HG02852 (cell line): ENCODE measurements at regions not wholly inside any gene's neighbourhood (a gene's known extent, or its start where the extent isn't known, plus 50 kb on each side); places are given as distances from the start of the nearest gene placed in this dataset.
"Not testable (repeated sequence)": the region's sequence is repeated elsewhere in the genome, so short reads cannot be mapped to it uniquely, and the experiment has no call there.

ENCODE experiments used
- ATAC-seq: cut with Tn5 transposase; IDR thresholded peaks from one replicate; pipeline ENCODE4 v1.9.1; 2021; ENCODE audit warnings: mild to moderate bottlenecking, moderate library complexity; ENCODE audit not compliant: unreplicated experiment

DNA sequence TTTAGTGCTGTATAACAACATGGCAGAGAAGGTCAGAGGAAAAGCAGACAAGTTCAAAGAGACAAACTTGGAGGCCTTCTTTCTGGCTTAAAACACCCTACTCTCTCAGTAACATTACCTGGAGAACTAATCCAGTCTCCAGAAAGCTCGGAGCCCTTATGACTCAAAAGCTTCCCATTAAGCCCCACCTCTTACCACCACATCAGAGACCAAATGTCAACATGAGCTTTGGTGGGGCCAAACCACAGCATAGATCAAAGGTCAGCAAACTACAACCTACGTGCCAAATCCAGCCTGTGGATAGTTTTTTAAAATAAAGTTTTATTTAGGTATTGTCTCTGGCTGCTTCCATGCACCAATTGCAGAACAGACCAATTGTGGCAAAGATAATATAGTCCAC is 589.9 kb downstream of the DNAH5 start:
- no peak for ATAC-seq

- ATAC-seq: no peak
These were observed 593.7 kb downstream of the DNAH5 start for GRCh38 chr5:13350767-13351166.

GRCh38 chr5:13348568-13348967 is 595.9 kb downstream of the DNAH5 start:
- ATAC-seq: no peak

- ATAC-seq: no peak
These were observed 598.1 kb downstream of the DNAH5 start for GRCh38 chr5:13346401-13346800.

GRCh38 chr5:13339093-13339492 is 605.4 kb downstream of the DNAH5 start:
- no peak for ATAC-seq

- not testable (repeated sequence) for ATAC-seq
These were observed 609.5 kb downstream of the DNAH5 start for GRCh38 chr5:13335026-13335425.

DNA sequence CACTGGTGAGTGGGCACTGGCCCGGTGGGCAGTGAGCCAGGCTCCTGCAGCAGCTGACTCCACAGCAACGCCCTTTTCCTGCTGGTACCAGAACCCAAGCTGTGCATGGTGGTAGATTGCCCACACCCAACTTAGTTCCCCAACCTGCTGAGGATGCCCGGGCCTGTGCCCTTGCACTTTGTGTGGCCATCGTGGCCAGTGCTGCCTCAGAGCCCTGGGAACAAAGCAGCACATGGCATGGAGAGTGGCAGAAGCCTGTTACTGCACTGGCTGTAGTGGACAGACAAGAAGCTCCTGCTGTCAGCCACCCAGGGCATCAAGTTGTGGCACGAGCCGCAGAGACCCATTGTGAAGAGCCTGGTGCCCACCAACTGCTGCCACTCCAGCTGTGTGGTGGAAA is 612.9 kb downstream of the DNAH5 start:
- ATAC-seq: no peak

GRCh38 chr5:13328316-13328715 is 616.2 kb downstream of the DNAH5 start:
- ATAC-seq: no peak

- ATAC-seq: no peak
These were observed 618.7 kb downstream of the DNAH5 start for GRCh38 chr5:13325765-13326164.

DNA sequence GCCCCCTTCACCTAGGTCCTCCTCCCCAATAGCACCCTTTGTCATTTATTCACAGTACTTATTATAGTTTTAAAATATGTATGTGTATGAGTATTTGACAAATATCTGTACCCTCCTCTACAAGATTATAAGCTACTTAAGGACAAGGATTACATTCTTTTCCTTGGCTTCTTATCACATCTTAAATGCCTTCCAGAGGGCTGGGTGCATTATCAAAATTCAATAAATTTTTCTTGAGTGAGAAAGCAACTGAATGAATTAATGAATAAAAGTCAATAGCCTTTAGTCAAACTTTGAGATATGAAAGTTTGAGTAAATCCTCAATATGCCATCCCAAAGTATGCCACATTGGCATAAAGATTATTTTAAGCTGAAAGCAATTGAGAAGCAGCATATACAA is 621.7 kb downstream of the DNAH5 start:
- ATAC-seq: no peak

DNA sequence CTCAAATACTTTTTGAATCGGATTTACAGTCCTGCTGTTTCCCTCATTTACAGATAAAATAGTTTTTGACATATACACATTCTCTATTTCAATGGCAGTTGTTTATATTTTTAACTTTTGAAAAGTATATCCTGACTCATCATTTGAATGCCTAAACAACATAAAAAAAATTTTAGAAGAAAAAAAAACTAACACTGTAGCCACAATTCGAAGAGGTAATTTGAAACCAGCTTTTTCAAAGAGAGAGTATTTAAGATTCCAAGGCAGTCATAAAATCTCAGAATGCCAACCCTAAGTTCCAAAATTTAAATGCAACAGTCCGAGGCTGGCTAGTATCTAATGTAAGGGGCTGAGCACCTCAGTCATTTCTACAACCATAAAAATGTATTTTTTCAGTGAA is 626.8 kb downstream of the DNAH5 start:
- ATAC-seq: no peak

GRCh38 chr5:13316176-13316575 is 628.3 kb downstream of the DNAH5 start:
- no peak for ATAC-seq

DNA sequence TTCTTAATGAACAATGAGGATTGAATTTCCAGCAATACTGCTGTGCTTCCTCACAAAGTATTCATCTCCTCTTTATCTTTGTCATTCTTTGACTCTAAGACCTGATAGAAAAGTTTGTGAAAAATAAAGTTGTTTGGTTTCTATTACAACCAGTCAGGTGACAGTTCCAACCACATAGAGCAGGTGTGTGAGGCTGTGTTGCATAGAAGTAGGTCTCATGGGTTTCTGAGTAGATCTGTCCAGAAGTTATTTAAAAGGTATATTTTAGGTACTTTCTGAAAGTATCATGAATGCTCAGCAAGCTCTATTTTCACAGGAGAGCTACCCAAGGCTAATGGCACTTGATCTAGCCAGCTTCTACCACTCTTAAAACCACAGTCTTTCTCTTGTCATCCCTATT is 637.0 kb downstream of the DNAH5 start:
- ATAC-seq: no peak

GRCh38 chr5:13303445-13303844 is 641.0 kb downstream of the DNAH5 start:
- no peak for ATAC-seq

DNA sequence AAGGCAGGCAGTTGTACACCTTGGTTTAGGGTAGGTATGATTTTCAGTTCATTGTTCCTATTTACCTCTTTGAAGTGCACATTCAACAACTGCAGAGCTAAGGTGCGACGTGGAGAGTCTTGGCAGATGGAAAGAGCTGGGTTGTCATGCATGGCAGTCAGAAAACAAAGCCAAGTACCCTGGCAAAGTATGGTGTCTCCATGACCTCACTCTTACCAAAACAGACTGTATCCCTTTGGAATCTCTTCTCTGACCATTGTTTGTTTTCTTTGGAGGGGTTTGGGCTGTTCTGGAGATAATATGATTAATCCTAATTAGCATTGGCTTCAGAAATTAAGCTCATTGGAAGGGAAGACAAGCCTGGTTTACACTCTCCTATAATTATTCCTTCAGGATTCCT is 665.7 kb downstream of the DNAH5 start:
- ATAC-seq: no peak

DNA sequence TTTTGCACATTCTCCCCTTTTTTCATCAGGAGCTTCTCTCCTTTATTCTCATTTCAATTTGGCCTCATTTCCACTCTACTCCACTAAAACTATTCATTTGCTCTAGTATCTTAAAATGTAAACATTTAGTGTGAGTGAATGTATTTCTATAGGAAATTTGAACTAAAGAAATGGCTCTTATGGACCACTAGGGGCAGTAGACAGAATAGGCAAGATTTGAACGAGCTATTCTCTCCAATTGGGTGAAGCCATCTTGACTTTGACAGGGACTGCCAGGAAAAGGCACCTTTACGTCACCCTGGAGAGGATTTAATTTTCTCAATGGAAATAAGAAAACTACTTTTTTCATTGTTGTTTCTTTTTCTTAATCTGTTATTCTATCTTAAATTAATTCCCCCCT is 666.3 kb downstream of the DNAH5 start:
- ATAC-seq: no peak

- ATAC-seq: no peak
These were observed 668.3 kb downstream of the DNAH5 start for GRCh38 chr5:13276156-13276555.

- ATAC-seq: no peak
These were observed 680.8 kb downstream of the DNAH5 start for GRCh38 chr5:13263701-13264100.

DNA sequence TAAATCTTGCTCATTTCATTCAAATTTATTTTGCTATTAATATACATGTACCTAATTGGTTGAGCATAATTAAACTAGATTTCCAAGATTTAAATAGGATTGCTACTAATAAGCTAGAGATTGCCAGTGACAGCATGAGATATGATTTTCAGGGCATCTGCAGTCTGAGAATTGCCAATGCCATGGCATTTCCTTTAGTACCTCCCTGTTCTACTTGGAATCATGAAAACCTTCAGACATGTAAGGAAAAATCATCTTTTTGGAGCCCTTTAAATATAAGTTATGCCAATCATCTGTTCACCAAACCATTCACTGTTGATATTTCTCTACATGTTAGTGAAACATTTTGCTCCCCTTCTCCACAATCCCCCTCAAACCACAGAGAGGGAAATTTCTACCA is 691.4 kb downstream of the DNAH5 start:
- ATAC-seq: no peak

DNA sequence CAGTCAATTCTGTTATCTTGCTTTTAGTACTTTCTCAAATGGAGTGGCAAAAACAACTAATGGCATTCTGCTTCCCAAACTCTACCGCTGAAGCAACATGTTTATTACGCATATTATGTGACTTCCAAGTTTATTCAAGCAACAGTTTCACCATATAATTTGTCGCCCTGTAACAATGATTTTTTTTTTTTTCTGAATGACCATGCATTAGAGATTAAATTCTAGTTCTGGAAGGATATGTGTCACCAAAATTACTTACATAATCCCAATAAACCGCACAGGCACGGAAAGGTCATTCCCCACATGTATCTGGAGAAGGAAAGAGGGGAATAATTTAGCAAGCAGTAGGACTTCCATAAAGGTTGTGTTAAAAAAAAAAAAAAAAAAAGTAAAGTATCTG is 691.8 kb downstream of the DNAH5 start:
- no peak for ATAC-seq

- ATAC-seq: no peak
These were observed 692.7 kb downstream of the DNAH5 start for GRCh38 chr5:13251623-13252376.

GRCh38 chr5:13250464-13251291 is 693.8 kb downstream of the DNAH5 start:
- ATAC-seq: peak; percentile 67
